PC-3 (cell line): ENCODE measurements at regions not wholly inside any gene's neighbourhood (a gene's known extent, or its start where the extent isn't known, plus 50 kb on each side); places are given as distances from the start of the nearest gene placed in this dataset.

Source experiments
- ATAC-seq: fragments of 200-7000 bp; cut with Tn5 transposase; 2 replicates; pipeline ENCODE4 v1.9.1; 2020; ENCODE audit warnings: mild to moderate bottlenecking, moderate library complexity
- BruUV-seq: library from RNA; stranded (reverse); fragments of 400-500 nt; replicated peaks from 2 replicates; lab custom pipeline; 2021; lab: Mats Ljungman, UMichigan
- CTCF ChIA-PET: fragments of 300-600 bp; sonication (Branson Sonifier 250); formaldehyde crosslinking; loops from one replicate; lab custom pipeline; 2022; ENCODE audit warnings: antibody characterized with exemption; lab: Charles Lee
- POLR2A ChIA-PET: fragments of 300-600 bp; sonication (Branson Sonifier 250); formaldehyde crosslinking; loops from one replicate; lab custom pipeline; 2022; ENCODE audit warnings: antibody characterized with exemption; ENCODE audit not compliant: unreplicated experiment; lab: Charles Lee
- DNase-seq: peaks from one replicate; pipeline ENCODE4 v3.0.0-alpha.2; 2015
- H2AFZ ChIP-seq: fragments of 300-600 bp; sonication (generic); 2 replicates; pipeline ENCODE4 v1.6.0; 2016; ENCODE audit warnings: antibody characterized with exemption, low read length
- H3F3A ChIP-seq: fragments of 300-600 bp; sonication (generic); one replicate; pipeline ENCODE4 v1.6.0; 2017; ENCODE audit warnings: antibody characterized with exemption, low read length, control low read depth, mild to moderate bottlenecking; ENCODE audit not compliant: unreplicated experiment
- H3K27ac ChIP-seq: fragments of 300-600 bp; sonication (generic); 2 replicates; pipeline ENCODE4 v1.5.1; 2016; ENCODE audit warnings: mild to moderate bottlenecking, low read length
- H3K27me3 ChIP-seq: fragments of 300-600 bp; sonication (generic); 2 replicates; pipeline ENCODE4 v1.6.1; 2016; ENCODE audit warnings: low read length, mixed read lengths
- H3K36me3 ChIP-seq: fragments of 300-600 bp; sonication (generic); 2 replicates; pipeline ENCODE4 v1.6.1; 2016; ENCODE audit warnings: low read depth, mixed run types, low read length, mixed read lengths
- H3K4me1 ChIP-seq: fragments of 300-600 bp; sonication (generic); 2 replicates; pipeline ENCODE4 v1.5.1; 2016; ENCODE audit warnings: low read length; ENCODE audit not compliant: insufficient read depth
- H3K4me2 ChIP-seq: fragments of 300-600 bp; sonication (generic); 2 replicates; pipeline ENCODE4 v1.6.0; 2016; ENCODE audit warnings: low read length
- H3K4me3 ChIP-seq: fragments of 300-600 bp; sonication (generic); 2 replicates; pipeline ENCODE4 v1.5.1; 2016; ENCODE audit warnings: mild to moderate bottlenecking, low read length, mixed read lengths
- H3K79me2 ChIP-seq: fragments of 300-600 bp; sonication (generic); 2 replicates; pipeline ENCODE4 v1.6.1; 2017; ENCODE audit warnings: low read length, mixed read lengths
- H3K9ac ChIP-seq: fragments of 300-600 bp; sonication (generic); 2 replicates; pipeline ENCODE4 v1.6.0; 2016; ENCODE audit warnings: mild to moderate bottlenecking, low read length
- H3K9me2 ChIP-seq: fragments of 300-600 bp; sonication (generic); replicated peaks from 2 replicates; pipeline ENCODE4 v1.6.1; 2016; ENCODE audit warnings: mixed run types, low read length, mixed read lengths
- H3K9me3 ChIP-seq: fragments of 300-600 bp; sonication (generic); 2 replicates; pipeline ENCODE4 v1.6.1; 2016; ENCODE audit warnings: low read length, mixed read lengths
- H4K20me1 ChIP-seq: fragments of 300-600 bp; sonication (generic); 2 replicates; pipeline ENCODE4 v1.6.1; 2016; ENCODE audit warnings: low read length, mixed read lengths
- EZH2 ChIP-seq: fragments of 300-600 bp; sonication (generic); IDR thresholded peaks from one replicate; pipeline ENCODE4 v1.6.1; 2017; ENCODE audit warnings: antibody characterized with exemption, mild to moderate bottlenecking, low read length; ENCODE audit not compliant: unreplicated experiment
- EZH2phosphoT487 ChIP-seq: fragments of 300-600 bp; sonication (generic); IDR thresholded peaks from 2 replicates; pipeline ENCODE4 v1.6.1; 2018; ENCODE audit warnings: mild to moderate bottlenecking, antibody characterized with exemption, low read length, borderline replicate concordance
- intact Hi-C: fragments of 100-400 bp; cut with micrococcal nuclease; formaldehyde crosslinking; loops from 2 replicates; pipeline ENCODE4 v1.9.0; 2023
- TF ChIP-seq, protein P1 (sequence below): fragments of 300-600 bp; sonication (generic); conservative IDR thresholded peaks from 2 replicates; pipeline ENCODE4 v1.5.1; 2017; ENCODE audit warnings: antibody characterized with exemption, low read depth, mild to moderate bottlenecking, low read length

DNA sequence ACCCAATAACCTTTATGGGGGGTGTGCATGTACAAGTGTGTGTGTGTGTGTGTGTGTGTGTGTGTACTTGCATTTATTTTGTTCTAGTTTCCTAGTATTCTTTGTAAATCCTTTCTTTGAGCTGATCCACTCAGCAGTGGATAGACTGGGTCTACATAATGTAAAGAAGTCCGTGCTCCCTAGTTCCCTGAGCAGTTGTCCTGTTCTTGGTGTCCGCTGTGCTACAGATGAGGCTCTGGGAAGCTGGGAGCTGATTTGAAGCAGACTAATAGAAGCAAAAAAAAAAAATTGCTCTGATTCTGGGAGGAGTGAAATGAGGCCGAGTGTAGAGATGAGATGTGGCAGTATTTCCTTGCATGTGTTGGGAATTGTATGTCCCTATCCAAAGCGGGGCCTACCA lies 150.4 kb upstream of the WSCD2 start:
- Histone ChIP-seq H3K4me3 (no peak overlapping the region), H3K4me1 (peaks cover 2% of the 10 kb centered on the region; the same call in 1 of the 2 replicates), H3K9me2 (no peaks in the 10 kb centered on the region), H2AFZ (no peak overlapping the region), H3K27ac (no peak overlapping the region), H3K9me3 (no peaks in the 10 kb centered on the region), H3K36me3 (no peaks in the 10 kb centered on the region), H4K20me1 (no peaks in the 10 kb centered on the region), H3F3A (no peaks in the 10 kb centered on the region), H3K27me3 (peaks cover 24% of the 10 kb centered on the region), H3K79me2 (no peaks in the 10 kb centered on the region), H3K4me2 (no peak overlapping the region), H3K9ac (no peak overlapping the region)
- ChIA-PET CTCF (no interaction called here), POLR2A (no interaction called here)
- intact Hi-C loops, result no loop called here
- ATAC-seq (no peak), DNase-seq (no peak)
- TF ChIP-seq EZH2 (no peak), EZH2phosphoT487 (no peak)
- TF ChIP-seq, protein P1, sequence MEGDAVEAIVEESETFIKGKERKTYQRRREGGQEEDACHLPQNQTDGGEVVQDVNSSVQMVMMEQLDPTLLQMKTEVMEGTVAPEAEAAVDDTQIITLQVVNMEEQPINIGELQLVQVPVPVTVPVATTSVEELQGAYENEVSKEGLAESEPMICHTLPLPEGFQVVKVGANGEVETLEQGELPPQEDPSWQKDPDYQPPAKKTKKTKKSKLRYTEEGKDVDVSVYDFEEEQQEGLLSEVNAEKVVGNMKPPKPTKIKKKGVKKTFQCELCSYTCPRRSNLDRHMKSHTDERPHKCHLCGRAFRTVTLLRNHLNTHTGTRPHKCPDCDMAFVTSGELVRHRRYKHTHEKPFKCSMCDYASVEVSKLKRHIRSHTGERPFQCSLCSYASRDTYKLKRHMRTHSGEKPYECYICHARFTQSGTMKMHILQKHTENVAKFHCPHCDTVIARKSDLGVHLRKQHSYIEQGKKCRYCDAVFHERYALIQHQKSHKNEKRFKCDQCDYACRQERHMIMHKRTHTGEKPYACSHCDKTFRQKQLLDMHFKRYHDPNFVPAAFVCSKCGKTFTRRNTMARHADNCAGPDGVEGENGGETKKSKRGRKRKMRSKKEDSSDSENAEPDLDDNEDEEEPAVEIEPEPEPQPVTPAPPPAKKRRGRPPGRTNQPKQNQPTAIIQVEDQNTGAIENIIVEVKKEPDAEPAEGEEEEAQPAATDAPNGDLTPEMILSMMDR, result no peak
- BruUV-seq, result no TSS peak

DNA sequence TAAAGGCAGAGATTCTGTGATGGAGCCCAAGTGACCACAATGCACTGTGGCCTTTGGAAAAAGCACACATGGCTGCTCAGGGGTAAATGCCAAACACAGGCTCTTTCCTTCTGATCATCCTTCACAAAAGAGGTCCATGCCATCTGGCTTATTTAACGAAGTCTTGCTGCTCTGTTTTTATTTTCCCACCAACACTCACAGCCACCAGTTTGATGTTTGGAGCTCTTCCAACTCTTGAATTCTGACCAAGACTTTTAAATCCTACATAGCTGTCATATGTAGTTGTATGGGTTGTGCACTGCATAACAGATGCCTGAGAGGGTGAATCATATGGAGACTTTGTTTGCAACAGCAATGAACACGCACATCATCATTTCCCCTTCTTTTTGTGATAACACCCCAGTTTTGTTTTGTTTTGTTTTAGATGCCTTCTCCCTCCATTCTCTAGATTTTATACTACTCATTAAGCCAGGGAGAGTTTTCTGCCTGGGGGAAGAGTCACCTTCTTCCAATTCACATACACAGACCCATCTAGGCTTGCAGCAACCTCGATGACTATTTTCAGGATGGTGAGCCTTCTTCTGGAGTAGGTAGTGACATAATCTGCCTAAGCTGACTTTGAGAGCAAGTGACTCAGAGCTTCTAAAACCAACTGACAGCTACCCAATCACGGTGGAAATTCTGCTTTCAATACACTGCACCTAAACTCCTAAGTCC lies 145.2 kb upstream of the WSCD2 start:
- intact Hi-C loops, result no loop called here
- peaks cover 15% of the 10 kb centered on the region for H3K27me3 ChIP-seq
- POLR2A ChIA-PET, result no interaction called here
- CTCF ChIA-PET, result no interaction called here
- no peak overlapping the region for H2AFZ ChIP-seq
- BruUV-seq, result no TSS peak
- no peaks in the 10 kb centered on the region for H3K9me3 ChIP-seq
- H3K4me3 ChIP-seq, result no peak overlapping the region
- TF ChIP-seq, protein P1, result no peak
- peaks cover 7% of the 10 kb centered on the region; the same call in 1 of the 2 replicates for H3K4me1 ChIP-seq
- no peaks in the 10 kb centered on the region for H3K9me2 ChIP-seq
- no peaks in the 10 kb centered on the region for H3K36me3 ChIP-seq
- H3F3A ChIP-seq, result no peaks in the 10 kb centered on the region
- no peak overlapping the region for H3K9ac ChIP-seq
- no peak overlapping the region for H3K4me2 ChIP-seq
- H3K27ac ChIP-seq, result no peak overlapping the region
- H4K20me1 ChIP-seq, result no peaks in the 10 kb centered on the region
- H3K79me2 ChIP-seq, result no peaks in the 10 kb centered on the region
- ATAC-seq, result no peak
- DNase-seq, result peak; percentile 45

DNA sequence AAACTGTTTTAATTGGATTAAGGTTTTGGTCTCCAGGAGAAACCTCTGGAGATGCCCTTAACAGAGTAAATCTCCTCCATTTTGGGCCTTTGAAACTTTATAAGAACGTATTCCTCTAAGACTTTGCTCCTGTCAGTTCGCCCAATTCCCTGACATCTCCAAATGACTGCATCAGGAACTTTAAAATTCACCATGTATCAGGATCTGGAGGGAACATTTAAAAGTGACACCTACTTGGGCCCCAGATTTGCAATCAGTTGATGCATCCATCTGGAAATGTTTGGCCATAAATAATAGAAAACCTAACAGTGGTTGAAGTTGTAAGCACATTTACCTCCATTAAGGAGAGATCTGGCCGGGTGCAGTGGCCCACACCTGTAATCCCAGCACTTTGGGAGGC lies 144.1 kb upstream of the WSCD2 start:
- peaks cover 7% of the 10 kb centered on the region; the same call in 1 of the 2 replicates for H3K4me1 ChIP-seq
- H3F3A ChIP-seq, result no peaks in the 10 kb centered on the region
- DNase-seq (no peak), ATAC-seq (no peak)
- H3K36me3 ChIP-seq, result no peaks in the 10 kb centered on the region
- BruUV-seq, result no TSS peak
- no peak overlapping the region for H2AFZ ChIP-seq
- TF ChIP-seq EZH2phosphoT487, result no peak
- TF ChIP-seq EZH2, result no peak
- TF ChIP-seq, protein P1, result no peak
- H3K4me2 ChIP-seq, result no peak overlapping the region
- no peak overlapping the region for H3K9ac ChIP-seq
- H4K20me1 ChIP-seq, result no peaks in the 10 kb centered on the region
- no peaks in the 10 kb centered on the region for H3K9me3 ChIP-seq
- H3K4me3 ChIP-seq, result no peak overlapping the region
- CTCF ChIA-PET, result no interaction called here
- intact Hi-C loops, result no loop called here
- H3K9me2 ChIP-seq, result no peaks in the 10 kb centered on the region
- H3K27me3 ChIP-seq, result peaks cover 5% of the 10 kb centered on the region; the same call in 1 of the 2 replicates
- H3K79me2 ChIP-seq, result no peaks in the 10 kb centered on the region
- POLR2A ChIA-PET, result no interaction called here
- H3K27ac ChIP-seq, result no peak overlapping the region
